GM23248 (cell line): ENCODE measurements at regions not wholly inside any gene's neighbourhood (a gene's known extent, or its start where the extent isn't known, plus 50 kb on each side); places are given as distances from the start of the nearest gene placed in this dataset.

Experiments used
- DNase-seq: peaks from one replicate; pipeline ENCODE4 v3.0.0-alpha.2; 2015
- H2AFZ ChIP-seq: fragments of 200-600 bp; sonication (generic); 2 replicates; pipeline ENCODE4 v1.6.1; 2016; ENCODE audit warnings: antibody characterized with exemption
- H3F3A ChIP-seq: fragments of 200-600 bp; sonication (generic); 2 replicates; pipeline ENCODE4 v1.6.1; 2016; ENCODE audit warnings: mild to moderate bottlenecking, antibody characterized with exemption, mixed run types; ENCODE audit not compliant: insufficient read depth
- H3K27ac ChIP-seq: fragments of 200-600 bp; sonication (generic); 2 replicates; pipeline ENCODE4 v1.5.1; 2016; ENCODE audit warnings: mild to moderate bottlenecking
- H3K27me3 ChIP-seq: fragments of 200-600 bp; sonication (generic); replicated peaks from 2 replicates; pipeline ENCODE4 v1.6.1; 2016; ENCODE audit warnings: mild to moderate bottlenecking; ENCODE audit not compliant: insufficient read depth
- H3K36me3 ChIP-seq: fragments of 200-600 bp; sonication (generic); 2 replicates; pipeline ENCODE4 v1.6.1; 2016; ENCODE audit warnings: low read depth, mild to moderate bottlenecking
- H3K4me1 ChIP-seq: fragments of 200-600 bp; sonication (generic); 2 replicates; pipeline ENCODE4 v1.6.1; 2016; ENCODE audit warnings: mild to moderate bottlenecking; ENCODE audit not compliant: insufficient read depth
- H3K4me2 ChIP-seq: fragments of 200-600 bp; sonication (generic); one replicate; pipeline ENCODE4 v1.6.1; 2016; ENCODE audit warnings: mild to moderate bottlenecking; ENCODE audit not compliant: unreplicated experiment
- H3K4me3 ChIP-seq: fragments of 200-600 bp; sonication (generic); 2 replicates; pipeline ENCODE4 v1.5.1; 2016; ENCODE audit warnings: mild to moderate bottlenecking
- H3K79me2 ChIP-seq: fragments of 200-600 bp; sonication (generic); 2 replicates; pipeline ENCODE4 v1.6.1; 2016; ENCODE audit warnings: mild to moderate bottlenecking; ENCODE audit not compliant: insufficient read depth
- H3K9ac ChIP-seq: fragments of 200-600 bp; sonication (generic); 2 replicates; pipeline ENCODE4 v1.6.1; 2016; ENCODE audit warnings: mild to moderate bottlenecking
- H3K9me2 ChIP-seq: fragments of 200-600 bp; sonication (generic); 2 replicates; pipeline ENCODE4 v1.6.1; 2016; ENCODE audit warnings: mixed run types, mild to moderate bottlenecking, moderate library complexity; ENCODE audit not compliant: insufficient read depth
- H3K9me3 ChIP-seq: fragments of 200-600 bp; sonication (generic); one replicate; pipeline ENCODE4 v1.6.1; 2017; ENCODE audit warnings: low read depth
- H4K20me1 ChIP-seq: fragments of 200-600 bp; sonication (generic); 2 replicates; pipeline ENCODE4 v1.6.0; 2016; ENCODE audit not compliant: insufficient read depth
- EZH2 ChIP-seq: fragments of 200-600 bp; sonication (generic); IDR thresholded peaks from 2 replicates; pipeline ENCODE4 v1.6.1; 2018; ENCODE audit warnings: antibody characterized with exemption, mild to moderate bottlenecking; ENCODE audit not compliant: insufficient read depth, poor library complexity, severe bottlenecking
- EZH2phosphoT487 ChIP-seq: fragments of 200-600 bp; sonication (generic); IDR thresholded peaks from 2 replicates; pipeline ENCODE4 v1.6.1; 2018; ENCODE audit warnings: antibody characterized with exemption, moderate library complexity, mild to moderate bottlenecking, low read depth; ENCODE audit not compliant: insufficient read depth
- WGBS, 2 experiments: methylation state at CpG; one replicate each; pipeline ENCODE4 v1.1.6; 2015 to 2017; ENCODE audit warnings: low lambda C conversion rate in 2 of 2, low coverage in 1 of 2; ENCODE audit errors: missing lambda C conversion rate in 2 of 2; 5-methylcytosine and 5-hydroxymethylcytosine counted together
- in situ Hi-C: fragments of 300-500 bp; cut with MboI; formaldehyde crosslinking; loops from 2 replicates; pipeline ENCODE4 v1.15.0; 2020

GRCh38 chr7:16136896-16137295 lies 284.4 kb downstream of the CRPPA start:
- no peak overlapping the region for H3K27ac ChIP-seq
- no peaks in the 10 kb centered on the region for H3K27me3 ChIP-seq
- H3K79me2 ChIP-seq = no peaks in the 10 kb centered on the region
- H3K9ac ChIP-seq = no peak overlapping the region
- H3K36me3 ChIP-seq = no peaks in the 10 kb centered on the region
- no peak overlapping the region for H3K4me2 ChIP-seq
- 94 to 95% methylated on average over 2 of the region's 2 CpGs for WGBS, 2 experiments
- 0 out of 2 replicates have a peak, but pooled peaks cover 6% of the 10 kb centered on the region for H3K4me1 ChIP-seq
- no peak overlapping the region for H2AFZ ChIP-seq
- no peaks in the 10 kb centered on the region for H4K20me1 ChIP-seq
- in situ Hi-C loops = no loop called here
- no peaks in the 10 kb centered on the region for H3F3A ChIP-seq
- TF ChIP-seq EZH2 (no peak), EZH2phosphoT487 (no peak)
- no peak overlapping the region for H3K4me3 ChIP-seq
- DNase-seq = no peak
- no peaks in the 10 kb centered on the region for H3K9me2 ChIP-seq
- no peaks in the 10 kb centered on the region for H3K9me3 ChIP-seq

GRCh38 chr7:16135658-16136057 lies 285.7 kb downstream of the CRPPA start:
- Histone ChIP-seq H3K36me3 (no peaks in the 10 kb centered on the region), H3K4me2 (no peak overlapping the region), H3K9me3 (no peaks in the 10 kb centered on the region), H3K9ac (no peak overlapping the region), H3K4me3 (no peak overlapping the region), H2AFZ (no peak overlapping the region), H4K20me1 (no peaks in the 10 kb centered on the region), H3F3A (peaks cover 6% of the 10 kb centered on the region), H3K27me3 (no peaks in the 10 kb centered on the region), H3K9me2 (no peaks in the 10 kb centered on the region), H3K27ac (no peak overlapping the region), H3K4me1 (peaks cover 10% of the 10 kb centered on the region), H3K79me2 (no peaks in the 10 kb centered on the region)
- no peak for TF ChIP-seq EZH2phosphoT487
- no peak for TF ChIP-seq EZH2
- in situ Hi-C loops = no loop called here
- DNase-seq = peak; percentile 2

- H3K36me3 ChIP-seq = no peaks in the 10 kb centered on the region
- H3K27ac ChIP-seq = peak overlapping the region; percentile 79
- H3K79me2 ChIP-seq = no peaks in the 10 kb centered on the region
- H3K9me2 ChIP-seq = no peaks in the 10 kb centered on the region
- DNase-seq = peak; percentile 49
- TF ChIP-seq EZH2 (no peak), EZH2phosphoT487 (no peak)
- H2AFZ ChIP-seq = peak overlapping the region; percentile 68; the same call in 1 of the 2 replicates
- H3K9ac ChIP-seq = peak overlapping the region; percentile 26
- H3K9me3 ChIP-seq = no peaks in the 10 kb centered on the region
- in situ Hi-C loops = no loop called here
- H3K4me2 ChIP-seq = peak overlapping the region; percentile 68
- WGBS, 2 experiments = 83 to 100% methylated on average over 1 of the region's 1 CpG
- peak overlapping the region; percentile 50 for H3K4me3 ChIP-seq
- H3K27me3 ChIP-seq = no peaks in the 10 kb centered on the region
- no peaks in the 10 kb centered on the region for H4K20me1 ChIP-seq
- peaks cover 30% of the 10 kb centered on the region for H3F3A ChIP-seq
- H3K4me1 ChIP-seq = peaks cover 24% of the 10 kb centered on the region
These were observed 290.9 kb downstream of the CRPPA start for GRCh38 chr7:16130111-16131110.

- Histone ChIP-seq H4K20me1 (no peaks in the 10 kb centered on the region), H3F3A (peaks cover 30% of the 10 kb centered on the region), H3K36me3 (no peaks in the 10 kb centered on the region), H3K9me3 (no peaks in the 10 kb centered on the region), H3K27ac (peak overlapping the region; percentile 79), H2AFZ (peak overlapping the region; percentile 68), H3K9ac (peak overlapping the region; percentile 26), H3K9me2 (no peaks in the 10 kb centered on the region), H3K4me2 (peak overlapping the region; percentile 68), H3K79me2 (no peaks in the 10 kb centered on the region), H3K27me3 (no peaks in the 10 kb centered on the region), H3K4me3 (peak overlapping the region; percentile 50), H3K4me1 (peaks cover 24% of the 10 kb centered on the region)
- peak; percentile 81 for DNase-seq
- in situ Hi-C loops = no loop called here
- no peak for TF ChIP-seq EZH2
- TF ChIP-seq EZH2phosphoT487 = no peak
- 2 to 9% methylated on average over 4 of the region's 4 CpGs for WGBS, 2 experiments
These were observed 291.8 kb downstream of the CRPPA start for GRCh38 chr7:16129431-16130110.
